MCF 10A (cell line): ENCODE measurements at regions not wholly inside any gene's neighbourhood (a gene's known extent, or its start where the extent isn't known, plus 50 kb on each side); places are given as distances from the start of the nearest gene placed in this dataset.

Experiments
- BruUV-seq: library from RNA; stranded (reverse); fragments of 400-500 nt; replicated peaks from 2 replicates; lab custom pipeline; 2021; lab: Mats Ljungman, UMichigan
- CTCF ChIA-PET: fragments of 300-600 bp; sonication (Branson Sonifier 250); formaldehyde crosslinking; extraction: SDS; loops from one replicate; lab custom pipeline; 2021; ENCODE audit warnings: antibody characterized with exemption, inconsistent platforms; lab: Yijun Ruan, JAX
- POLR2A ChIA-PET: fragments of 300-600, 350-650 bp; sonication (Branson Sonifier 250); formaldehyde crosslinking; extraction: SDS; loops from one replicate; lab custom pipeline; 2020; ENCODE audit warnings: antibody characterized with exemption, inconsistent platforms; lab: Yijun Ruan, JAX
- DNase-seq: peaks from one replicate; pipeline ENCODE4 v3.0.0-alpha.2; 2018; ENCODE audit not compliant: unreplicated experiment
- H3K27ac Mint-ChIP-seq: one replicate; pipeline ENCODE4 v1.8.0; 2022; ENCODE audit warnings: mild to moderate bottlenecking, low read depth, mixed read lengths; ENCODE audit not compliant: unreplicated experiment
- H3K27me3 Mint-ChIP-seq: one replicate; pipeline ENCODE4 v1.8.0; 2022; ENCODE audit warnings: mixed read lengths; ENCODE audit not compliant: insufficient read depth, unreplicated experiment
- H3K36me3 Mint-ChIP-seq: one replicate; pipeline ENCODE4 v1.8.0; 2022; ENCODE audit warnings: mild to moderate bottlenecking, moderate library complexity, mixed read lengths; ENCODE audit not compliant: insufficient read depth, unreplicated experiment
- H3K4me1 Mint-ChIP-seq: one replicate; pipeline ENCODE4 v1.8.0; 2022; ENCODE audit warnings: mixed read lengths; ENCODE audit not compliant: insufficient read depth, unreplicated experiment
- H3K4me3 Mint-ChIP-seq: one replicate; pipeline ENCODE4 v1.8.0; 2022; ENCODE audit warnings: mild to moderate bottlenecking, moderate library complexity, mixed read lengths; ENCODE audit not compliant: unreplicated experiment
- H3K9me3 Mint-ChIP-seq: one replicate; pipeline ENCODE4 v1.8.0; 2022; ENCODE audit warnings: mixed read lengths; ENCODE audit not compliant: unreplicated experiment
- CTCF ChIP-seq: fragments of 200-600 bp; IDR thresholded peaks from one replicate; pipeline ENCODE4 v1.8.0; 2022; ENCODE audit warnings: antibody characterized with exemption, mild to moderate bottlenecking; ENCODE audit not compliant: unreplicated experiment
- intact Hi-C: fragments of 100-400 bp; cut with micrococcal nuclease; formaldehyde crosslinking; loops from 2 replicates; pipeline ENCODE4 v1.14.1; 2022

GRCh38 chr2:19203866-19204265 is 154.6 kb downstream of the OSR1 start:
- CTCF ChIA-PET: no interaction called here
- peak overlapping the region; percentile 31 for H3K27ac Mint-ChIP-seq
- intact Hi-C loops: no loop called here

GRCh38 chr2:19201911-19202462 is 156.4 kb downstream of the OSR1 start:
- DNase-seq: no peak
- no peak overlapping the region for H3K27ac Mint-ChIP-seq
- no peaks in the 10 kb centered on the region for H3K4me1 Mint-ChIP-seq
- no TSS peak for BruUV-seq
- no peaks in the 10 kb centered on the region for H3K9me3 Mint-ChIP-seq
- ChIA-PET CTCF (interaction anchor here (0.6 to 1.0 kb wide), 2 partner anchors 12 to 214 kb away, joined by 3 to 5 read pairs; no protein-coding TSS in a partner anchor), POLR2A (no interaction called here)
- TF ChIP-seq CTCF: no peak
- H3K4me3 Mint-ChIP-seq: no peak overlapping the region
- H3K27me3 Mint-ChIP-seq: no peaks in the 10 kb centered on the region
- H3K36me3 Mint-ChIP-seq: no peaks in the 10 kb centered on the region
- intact Hi-C loops: no loop called here

More at GRCh38 chr2:19203866-19204265, 154.6 kb downstream of the OSR1 start:
- H3K36me3 Mint-ChIP-seq: no peaks in the 10 kb centered on the region
- no peaks in the 10 kb centered on the region for H3K4me1 Mint-ChIP-seq
- no peak for TF ChIP-seq CTCF
- no peaks in the 10 kb centered on the region for H3K27me3 Mint-ChIP-seq
- POLR2A ChIA-PET: no interaction called here
- no peak for DNase-seq
- no peaks in the 10 kb centered on the region for H3K9me3 Mint-ChIP-seq
- no TSS peak for BruUV-seq
- no peak overlapping the region for H3K4me3 Mint-ChIP-seq

DNA sequence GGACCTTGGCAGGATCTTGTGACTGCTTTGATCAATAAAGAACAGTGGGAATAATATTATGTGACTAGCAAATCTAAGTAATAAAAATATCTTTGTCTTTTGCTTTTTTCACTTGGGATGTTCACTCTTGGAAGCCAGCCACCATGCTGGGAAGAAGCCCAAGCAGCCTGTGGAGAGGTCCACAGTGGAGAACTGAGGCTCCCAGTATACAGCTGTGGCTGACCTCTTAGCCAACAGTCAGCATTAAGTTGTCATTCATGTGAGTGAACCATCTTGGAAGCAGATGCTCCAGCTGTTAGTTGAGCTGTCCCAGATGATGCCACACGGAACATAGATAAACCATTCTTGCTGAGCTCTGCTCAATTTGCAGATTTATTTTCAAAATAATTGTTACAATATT is 160.0 kb downstream of the OSR1 start:
- no peaks in the 10 kb centered on the region for H3K4me1 Mint-ChIP-seq
- CTCF ChIA-PET: interaction anchor here (1.6 kb wide), 1 partner anchor 27 kb away, joined by 6 read pairs; no protein-coding TSS in a partner anchor
- POLR2A ChIA-PET: interaction anchor here (0.8 kb wide), 1 partner anchor 149 kb away, joined by 3 read pairs; no protein-coding TSS in a partner anchor
- H3K27ac Mint-ChIP-seq: no peak overlapping the region
- no peak overlapping the region for H3K4me3 Mint-ChIP-seq
- intact Hi-C loops: no loop called here
- no peaks in the 10 kb centered on the region for H3K9me3 Mint-ChIP-seq
- no peaks in the 10 kb centered on the region for H3K27me3 Mint-ChIP-seq
- H3K36me3 Mint-ChIP-seq: no peaks in the 10 kb centered on the region
- TF ChIP-seq CTCF: no peak
- BruUV-seq: no TSS peak
- no peak for DNase-seq

GRCh38 chr2:19195661-19196060 is 162.8 kb downstream of the OSR1 start:
- POLR2A ChIA-PET: interaction anchor here (0.8 to 1.0 kb wide), 2 partner anchors 40 to 57 kb away, joined by 3 read pairs; no protein-coding TSS in a partner anchor
- CTCF ChIA-PET: interaction anchor here (0.6 kb wide), 2 partner anchors 29 to 168 kb away, joined by 3 to 4 read pairs; no protein-coding TSS in a partner anchor
- no peak for TF ChIP-seq CTCF
- intact Hi-C loops: no loop called here
- Mint-ChIP-seq H3K36me3 (no peaks in the 10 kb centered on the region), H3K9me3 (no peaks in the 10 kb centered on the region), H3K4me1 (no peaks in the 10 kb centered on the region), H3K27ac (no peak overlapping the region), H3K4me3 (no peak overlapping the region), H3K27me3 (no peaks in the 10 kb centered on the region)
- BruUV-seq: no TSS peak
- no peak for DNase-seq
